NCI-H2196 (cell line): ENCODE measurements at regions not wholly inside any gene's neighbourhood (a gene's known extent, or its start where the extent isn't known, plus 50 kb on each side); places are given as distances from the start of the nearest gene placed in this dataset.
"Not testable (repeated sequence)": the region's sequence is repeated elsewhere in the genome, so short reads cannot be mapped to it uniquely, and the experiment has no call there.

Experiments
- DNase-seq: peaks from one replicate; lab custom pipeline; 2025; ENCODE audit not compliant: unreplicated experiment; lab: John Stamatoyannopoulos, UW

DNA sequence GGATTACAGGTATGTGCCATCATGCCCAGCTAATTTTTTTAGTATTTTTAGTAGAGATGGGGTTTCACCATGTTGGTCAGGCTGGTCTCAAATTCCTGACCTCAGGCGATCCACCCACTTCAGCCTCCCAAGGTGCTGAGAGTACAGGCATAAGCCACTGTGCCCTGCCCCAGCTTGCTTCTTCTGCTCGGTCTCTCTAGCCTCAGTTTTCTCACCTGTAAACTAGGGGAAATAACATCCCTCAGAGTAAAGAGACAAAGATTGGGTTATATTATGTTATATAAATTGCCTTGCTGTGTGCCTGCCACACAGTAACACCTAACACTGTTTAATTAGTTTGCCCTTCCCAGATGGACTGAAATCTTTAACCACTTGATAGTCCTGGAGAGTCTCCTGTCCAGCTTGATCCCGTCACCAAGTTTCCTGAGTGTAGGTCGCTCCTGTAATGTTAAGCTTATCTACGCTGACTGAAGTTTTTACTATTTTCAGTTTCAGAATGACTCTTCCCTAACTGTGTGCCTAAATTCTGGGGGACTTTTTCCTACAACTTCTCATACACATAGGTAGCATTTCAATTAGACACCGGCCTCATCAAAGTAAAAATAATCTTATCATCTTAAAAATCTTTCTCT lies 412.7 kb upstream of the TENM3 start:
- no peak for DNase-seq

DNA sequence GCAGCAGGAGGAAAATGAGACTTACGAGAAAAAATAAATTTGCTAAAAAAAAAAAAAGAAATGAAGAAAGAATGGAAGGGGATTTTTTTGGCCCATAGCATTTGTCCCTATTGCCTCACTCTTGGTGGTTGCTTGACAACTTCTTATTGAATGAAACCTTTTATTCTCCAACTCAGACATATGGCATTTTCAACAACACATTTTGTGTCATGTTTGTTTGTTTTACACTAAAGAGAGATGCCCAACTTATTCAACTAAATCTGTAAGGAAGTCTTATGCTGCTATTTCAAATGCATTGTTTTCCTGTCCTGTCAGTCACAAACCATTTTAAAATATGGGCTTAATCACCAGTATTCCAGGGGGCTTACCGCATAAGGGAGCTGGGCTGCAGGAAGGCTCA lies 409.1 kb upstream of the TENM3 start:
- DNase-seq, result no peak

DNA sequence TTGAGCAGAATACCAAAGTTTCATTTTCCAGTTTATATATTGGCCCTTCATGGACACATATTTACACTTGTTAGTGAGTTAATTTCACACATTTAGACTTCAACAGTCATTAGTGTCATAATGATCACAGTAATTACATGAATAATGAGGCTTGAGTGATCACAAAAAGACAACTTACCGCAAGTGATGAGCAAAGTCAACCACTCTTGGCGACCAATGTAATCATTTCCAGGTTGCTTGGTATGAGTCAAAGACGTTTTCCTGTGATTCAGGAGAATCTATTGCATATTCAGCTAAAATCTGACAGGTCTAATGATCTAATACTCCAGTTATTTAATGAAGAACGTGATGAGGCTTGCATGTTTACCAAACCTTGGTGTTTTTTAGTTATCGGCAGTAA lies 407.9 kb upstream of the TENM3 start:
- no peak for DNase-seq

DNA sequence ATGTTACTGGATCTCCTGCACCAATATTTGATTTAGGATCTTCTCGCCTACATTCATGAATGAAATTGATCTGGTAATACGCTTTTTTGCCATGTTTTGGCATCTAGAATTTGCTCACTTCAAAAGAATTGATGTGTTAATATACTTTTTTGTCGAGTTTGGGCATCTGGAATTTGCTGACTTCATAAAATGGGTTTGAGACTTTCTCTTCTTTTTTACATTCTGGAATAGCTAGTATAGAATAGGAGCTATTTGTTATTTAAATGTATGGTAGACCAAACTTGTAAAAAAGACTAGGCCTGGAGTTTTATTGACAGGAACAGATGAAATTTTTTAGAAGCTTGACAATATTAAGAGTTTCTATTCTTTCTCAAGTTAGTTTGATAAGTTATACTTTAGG lies 404.9 kb upstream of the TENM3 start:
- no peak for DNase-seq

DNA sequence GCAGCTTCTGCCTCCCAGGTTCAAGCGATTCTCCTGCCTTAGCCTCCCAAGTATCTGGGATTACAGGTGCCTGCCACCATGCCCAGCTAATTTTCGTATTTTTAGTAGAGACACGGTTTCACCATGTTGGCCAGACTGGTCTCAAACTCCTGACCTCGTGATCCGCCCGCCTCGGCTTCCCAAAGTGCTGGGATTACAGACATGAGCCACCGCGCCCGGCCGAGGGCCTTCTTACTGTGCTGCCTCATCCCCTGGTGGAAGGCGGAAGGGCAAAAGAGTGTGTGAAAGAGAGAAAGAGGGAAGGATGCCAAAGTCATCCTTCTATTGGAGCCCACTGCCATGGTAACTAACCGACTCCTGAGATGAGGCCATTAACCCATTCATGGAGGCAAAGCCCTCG lies 399.4 kb upstream of the TENM3 start:
- not testable (repeated sequence) for DNase-seq

DNA sequence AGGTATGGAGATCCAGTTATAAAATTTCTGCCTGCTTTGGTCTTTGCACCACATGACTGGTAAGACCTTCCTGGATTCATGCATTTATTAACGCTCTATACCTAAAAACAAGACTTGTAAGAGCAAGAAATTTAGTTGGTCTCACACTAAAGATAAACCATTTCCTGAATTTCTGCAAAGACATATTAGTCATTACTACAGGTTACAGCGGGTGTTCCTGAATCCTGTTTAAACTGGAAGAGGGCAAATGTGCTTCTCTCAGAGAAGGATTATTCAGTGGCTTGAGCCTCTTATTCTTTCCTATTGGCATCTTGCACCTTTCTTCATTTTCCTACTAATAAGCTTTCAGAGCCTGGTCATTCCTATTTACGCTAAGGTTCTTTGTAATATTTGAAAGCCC lies 397.6 kb upstream of the TENM3 start:
- no peak for DNase-seq

DNA sequence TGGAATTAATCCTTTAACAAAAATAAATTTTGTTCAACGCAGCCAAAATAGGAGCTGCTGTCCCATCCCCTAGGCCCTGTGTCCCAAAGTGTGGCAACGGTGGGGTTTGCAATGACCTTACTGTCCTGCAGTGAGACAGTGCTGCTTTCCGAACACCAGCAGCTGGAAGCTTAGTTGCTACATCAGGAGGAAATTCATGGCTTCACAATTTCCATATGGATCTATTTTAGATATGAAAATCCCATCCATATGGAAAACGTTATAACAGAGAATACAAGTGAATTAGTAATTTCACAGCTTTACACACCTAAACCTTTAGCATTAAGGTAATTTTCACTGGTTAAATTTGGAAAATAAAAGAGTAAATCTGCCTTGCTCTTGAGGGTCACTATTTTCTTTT lies 396.3 kb upstream of the TENM3 start:
- no peak for DNase-seq

DNA sequence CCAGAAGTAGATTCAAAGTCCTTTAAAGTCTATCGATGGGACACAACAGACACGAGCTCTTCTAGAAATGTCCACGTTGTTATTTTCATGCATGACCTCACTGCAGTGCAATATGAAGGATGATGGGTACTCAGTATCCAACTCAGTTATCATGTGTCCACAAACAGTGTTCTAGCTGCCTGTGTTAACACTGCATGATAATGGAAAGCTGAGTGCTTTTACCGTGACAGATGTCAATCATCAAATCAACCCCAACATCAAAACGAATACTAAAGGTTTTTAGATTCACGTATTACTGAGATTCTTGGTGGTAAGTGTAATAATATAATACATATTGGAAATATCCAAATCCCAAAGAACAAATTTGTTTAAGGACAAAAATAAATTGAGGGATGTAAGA lies 394.8 kb upstream of the TENM3 start:
- DNase-seq, result no peak

DNA sequence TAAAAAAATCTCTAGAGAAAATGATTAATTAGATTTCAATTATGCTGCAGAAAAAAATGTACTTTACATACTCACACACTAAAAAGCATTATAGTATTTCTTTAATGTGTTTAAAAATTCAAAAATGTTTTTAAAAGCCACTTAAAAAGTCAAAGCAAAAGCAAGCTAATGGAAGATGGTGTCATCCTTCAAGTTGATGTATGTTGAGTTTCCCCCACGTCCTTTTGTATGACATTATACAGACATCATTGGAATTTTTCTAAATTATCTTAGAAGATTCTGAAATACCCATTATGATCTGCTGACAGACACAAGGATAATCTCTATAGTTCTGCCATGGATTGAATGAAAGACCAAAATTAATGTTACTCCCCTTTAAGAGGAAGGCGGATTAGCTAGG lies 393.7 kb upstream of the TENM3 start:
- no peak for DNase-seq

DNA sequence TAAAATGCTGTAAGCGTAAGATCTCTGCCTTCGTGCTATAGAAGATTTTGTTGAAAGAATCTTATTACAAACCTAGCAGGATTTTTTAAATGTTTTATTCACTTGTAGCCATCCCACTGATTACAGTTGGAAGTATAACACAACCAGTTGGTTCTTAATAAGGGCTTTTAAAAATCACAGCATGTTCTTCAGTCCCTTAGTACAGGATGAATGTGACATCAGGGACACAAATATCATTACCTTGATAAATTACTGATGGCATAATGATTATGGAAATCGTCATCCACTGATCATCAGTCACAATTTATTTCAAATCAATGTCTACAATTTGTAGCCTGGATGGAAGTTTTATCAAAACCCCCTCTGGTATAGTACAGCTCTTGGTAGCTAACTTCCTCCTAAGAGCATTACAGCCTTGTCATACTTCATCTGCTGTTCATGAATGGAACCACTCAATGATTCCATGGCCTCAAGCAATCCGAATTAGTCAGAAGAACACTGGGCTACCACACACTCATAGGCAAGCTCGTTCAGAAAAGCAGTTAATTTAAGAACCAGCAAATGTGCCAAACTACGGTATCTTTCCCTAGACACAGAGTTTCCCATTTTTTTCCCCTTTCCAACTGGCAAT lies 389.2 kb upstream of the TENM3 start:
- no peak for DNase-seq

DNA sequence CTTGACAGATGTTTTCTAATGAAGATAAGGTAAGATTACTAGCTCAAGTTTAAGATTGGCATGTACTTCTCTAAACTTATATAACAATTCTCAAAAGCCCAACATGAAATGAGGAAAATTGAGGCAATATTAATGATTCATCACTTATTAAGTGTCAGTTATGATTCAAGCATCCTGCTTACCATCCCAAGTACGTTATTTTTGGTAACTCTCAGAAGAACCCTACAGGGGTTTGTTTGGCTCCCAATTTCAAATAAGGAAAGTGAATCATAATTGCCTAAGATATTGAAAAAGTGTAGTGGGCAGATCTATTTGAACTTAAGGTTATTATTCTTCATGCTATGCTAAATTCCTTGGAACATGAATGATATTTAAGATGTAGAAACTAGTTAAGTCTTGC lies 387.9 kb upstream of the TENM3 start:
- no peak for DNase-seq

DNA sequence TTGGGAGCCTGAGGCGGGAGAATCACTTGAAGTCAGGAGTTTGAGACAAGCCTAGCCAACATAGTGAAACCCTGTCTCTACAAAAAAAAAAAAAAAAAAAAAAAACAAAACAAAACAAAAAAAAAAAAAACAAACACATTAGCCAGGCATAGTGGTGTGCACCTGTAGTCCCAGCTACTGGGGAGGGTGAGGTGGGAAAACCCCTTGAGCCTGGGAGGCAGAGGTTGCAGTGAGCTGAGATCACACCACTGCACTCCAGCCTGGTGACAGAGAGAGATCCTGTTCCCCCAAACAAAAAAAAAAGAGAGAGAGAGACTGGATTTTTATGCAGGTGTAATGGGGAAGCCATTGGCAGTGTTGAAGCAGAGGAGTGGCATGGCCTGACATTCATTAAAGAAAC lies 385.7 kb upstream of the TENM3 start:
- not testable (repeated sequence) for DNase-seq

DNA sequence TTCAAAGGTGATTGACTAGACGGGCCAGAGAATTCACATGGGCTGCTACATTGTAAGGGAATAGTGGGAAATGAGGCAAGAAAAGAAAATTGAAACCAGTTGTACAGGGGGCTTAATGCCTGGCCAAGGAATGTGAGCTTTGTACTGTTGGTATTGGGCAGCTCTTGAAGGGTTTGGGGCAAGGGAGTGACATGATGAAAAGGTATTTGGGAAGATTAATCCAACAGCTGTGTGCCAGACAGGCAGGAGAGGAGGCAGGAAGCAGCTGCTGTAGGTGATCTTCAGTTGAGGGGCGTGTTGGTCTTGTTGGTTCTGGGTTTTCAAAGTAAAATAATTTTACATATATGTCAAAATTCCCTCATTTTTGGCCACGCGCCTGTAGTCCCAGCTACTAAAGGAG lies 384.5 kb upstream of the TENM3 start:
- DNase-seq, result no peak

DNA sequence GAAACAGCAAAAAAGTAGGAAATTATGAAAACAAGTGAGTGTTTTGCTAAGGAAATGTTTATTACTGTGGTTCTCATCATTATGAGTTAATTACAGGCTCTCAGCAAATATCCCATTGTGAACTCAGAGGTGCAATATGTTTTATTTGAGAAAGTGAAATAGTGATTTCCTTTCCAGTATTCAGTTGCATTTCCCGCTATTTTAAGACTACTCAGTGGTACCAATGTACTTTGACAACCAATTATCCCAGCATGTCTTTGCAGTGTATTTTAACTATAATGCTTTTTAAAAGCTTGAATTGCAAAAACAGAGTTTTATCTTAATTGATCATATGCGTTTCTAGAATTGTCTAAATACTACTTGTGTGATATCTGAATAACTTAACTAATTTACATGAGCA lies 383.8 kb upstream of the TENM3 start:
- no peak for DNase-seq

DNA sequence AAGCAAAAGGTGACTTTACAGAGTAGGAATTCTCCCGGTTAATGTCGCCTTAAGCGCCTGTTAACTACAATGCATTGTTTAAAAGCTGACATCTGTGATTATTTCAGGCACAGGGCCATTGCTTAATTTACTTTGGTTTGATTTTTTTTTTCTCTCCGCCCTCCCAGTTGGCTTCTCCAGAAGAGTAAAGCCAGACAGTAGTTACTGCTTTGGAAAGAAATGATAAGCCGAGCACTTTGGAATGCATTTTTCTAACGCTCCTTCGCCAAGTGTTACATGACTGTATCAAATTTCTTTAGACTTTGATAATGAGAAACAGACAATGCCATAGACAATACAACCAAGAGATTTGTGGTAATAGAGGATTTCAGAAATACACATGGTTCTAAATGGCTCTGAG lies 383.0 kb upstream of the TENM3 start:
- DNase-seq, result no peak

DNA sequence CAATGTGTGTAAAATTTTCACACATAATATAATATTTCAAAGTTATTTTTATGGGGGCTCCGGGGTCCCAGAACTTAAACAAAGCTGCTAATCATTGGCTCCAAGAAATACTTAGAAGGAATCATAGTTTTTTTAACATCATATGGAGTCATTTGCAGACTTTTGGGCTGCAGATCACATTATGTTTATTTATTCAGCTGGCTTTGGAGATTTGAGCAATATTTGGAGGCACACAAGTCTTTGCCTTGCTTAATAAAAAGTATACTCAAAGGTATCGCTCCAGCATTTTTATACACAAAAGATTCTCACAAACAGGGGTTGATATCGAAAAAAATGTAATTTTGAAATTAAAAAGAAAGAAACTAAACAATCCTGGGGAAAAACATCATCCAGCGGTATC lies 382.5 kb upstream of the TENM3 start:
- DNase-seq, result no peak

DNA sequence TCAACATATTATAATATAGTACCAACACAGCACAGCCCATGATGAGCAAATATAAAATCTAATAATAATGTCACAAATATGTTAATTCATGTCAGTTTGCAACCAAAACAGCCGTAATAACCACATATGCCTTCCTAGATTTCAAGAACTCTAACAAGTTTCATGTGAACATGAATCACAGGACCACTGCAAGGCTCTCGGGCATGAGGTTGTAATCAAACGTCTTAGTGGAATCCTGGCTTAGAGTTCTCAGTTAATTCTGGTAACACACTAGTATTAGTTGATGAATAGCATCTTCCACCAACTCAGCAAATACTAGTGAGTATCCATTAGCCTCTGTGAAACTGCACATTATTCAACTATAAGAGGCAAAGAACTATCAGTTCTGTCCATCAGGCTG lies 379.3 kb upstream of the TENM3 start:
- DNase-seq, result no peak

DNA sequence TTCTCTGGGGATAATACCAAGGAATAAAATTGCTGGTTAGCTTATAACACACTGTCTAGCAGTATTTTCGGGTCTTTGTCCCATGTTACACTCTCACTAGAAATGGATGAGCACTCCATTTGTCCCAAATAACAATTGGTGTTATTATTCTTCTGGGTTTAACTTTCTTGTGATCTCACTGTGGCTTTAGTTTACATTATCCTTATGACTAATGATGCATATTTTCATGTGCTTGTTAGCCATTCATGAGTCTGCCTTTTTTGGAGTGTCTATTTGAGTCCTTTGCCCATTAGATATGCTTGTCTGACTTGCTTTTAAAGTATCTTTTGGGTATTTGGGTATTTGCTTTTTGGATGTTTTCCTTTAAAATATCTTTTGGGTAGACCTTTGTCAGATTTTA lies 372.9 kb upstream of the TENM3 start:
- no peak for DNase-seq

DNA sequence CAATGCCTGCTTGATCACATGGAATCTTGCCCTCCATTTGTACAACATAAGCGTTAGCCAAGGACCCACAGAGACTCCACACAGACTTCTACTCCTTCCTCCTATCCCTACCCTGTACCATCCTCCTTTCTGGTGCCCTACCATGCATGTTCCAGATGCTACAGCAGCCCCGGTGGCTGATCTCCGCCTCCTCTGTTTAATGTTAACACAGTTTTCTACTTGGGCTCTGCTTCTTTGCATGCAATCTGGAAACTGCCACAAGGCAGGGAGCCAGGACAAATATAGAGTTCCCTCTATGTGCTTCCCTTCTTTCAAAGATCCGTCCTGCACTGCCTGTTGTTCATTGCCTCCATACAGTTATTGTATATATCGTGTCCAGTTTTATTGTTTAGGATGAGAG lies 368.6 kb upstream of the TENM3 start:
- DNase-seq, result no peak

DNA sequence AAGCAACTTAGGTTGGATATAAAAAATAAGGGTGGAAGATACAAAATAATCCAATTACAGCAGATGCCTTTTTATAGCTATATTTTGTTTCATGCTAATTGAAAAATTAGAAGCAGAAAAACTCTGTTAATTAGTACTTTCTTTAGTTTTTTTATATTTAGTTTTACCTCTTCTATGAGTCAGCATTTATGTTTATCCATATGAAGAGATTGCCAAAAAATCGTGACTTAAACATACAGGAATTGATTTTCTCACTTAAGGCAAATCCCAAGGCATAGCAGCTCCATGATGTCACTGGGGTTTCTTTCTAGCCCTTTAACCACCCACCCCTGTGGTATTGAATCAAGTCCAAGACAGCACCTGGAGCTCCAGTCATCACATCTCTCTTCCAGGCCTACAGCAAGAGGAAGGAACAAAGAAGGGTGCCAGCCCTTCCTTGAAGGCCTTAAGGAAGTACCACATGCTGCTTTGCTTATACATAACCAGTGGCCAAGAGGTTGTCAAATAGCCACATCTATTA lies 365.8 kb upstream of the TENM3 start:
- DNase-seq, result no peak

DNA sequence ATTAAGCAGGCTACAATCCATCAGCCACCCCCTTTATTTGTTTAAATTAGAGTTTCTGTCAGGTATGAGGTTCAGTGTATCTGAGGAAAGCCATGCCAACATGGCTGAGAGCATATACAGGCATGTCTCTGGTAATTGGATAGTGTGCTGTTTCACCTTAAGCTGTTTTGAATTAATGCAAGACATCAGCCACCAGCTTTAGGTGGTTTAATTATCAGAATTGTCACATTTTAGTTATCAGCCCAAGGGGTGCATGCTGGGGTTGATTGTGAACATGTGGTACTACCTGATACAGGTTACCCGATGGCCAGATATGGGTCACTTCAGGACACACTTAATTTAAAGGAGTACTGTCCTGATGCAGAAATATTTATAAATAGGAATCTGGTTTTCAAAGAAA lies 353.2 kb upstream of the TENM3 start:
- DNase-seq, result no peak

DNA sequence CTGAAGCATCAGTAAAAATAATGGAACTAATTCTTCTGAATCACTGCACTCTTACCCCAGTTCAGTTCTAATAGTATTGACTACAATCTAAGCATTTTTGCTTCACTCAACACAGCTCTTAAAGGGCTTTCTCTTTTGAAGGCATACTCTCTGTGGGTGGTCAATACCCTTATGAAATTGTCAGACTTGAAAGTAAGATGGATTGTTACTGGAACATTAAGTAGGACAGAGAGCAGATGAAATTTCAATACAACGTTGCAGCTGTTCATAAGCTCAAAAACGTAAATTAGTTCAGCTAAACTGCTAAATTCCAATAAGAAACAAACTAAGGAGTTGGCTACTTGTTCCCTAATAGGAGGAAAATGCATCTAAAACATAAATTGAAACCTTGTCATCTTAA lies 352.3 kb upstream of the TENM3 start:
- no peak for DNase-seq

DNA sequence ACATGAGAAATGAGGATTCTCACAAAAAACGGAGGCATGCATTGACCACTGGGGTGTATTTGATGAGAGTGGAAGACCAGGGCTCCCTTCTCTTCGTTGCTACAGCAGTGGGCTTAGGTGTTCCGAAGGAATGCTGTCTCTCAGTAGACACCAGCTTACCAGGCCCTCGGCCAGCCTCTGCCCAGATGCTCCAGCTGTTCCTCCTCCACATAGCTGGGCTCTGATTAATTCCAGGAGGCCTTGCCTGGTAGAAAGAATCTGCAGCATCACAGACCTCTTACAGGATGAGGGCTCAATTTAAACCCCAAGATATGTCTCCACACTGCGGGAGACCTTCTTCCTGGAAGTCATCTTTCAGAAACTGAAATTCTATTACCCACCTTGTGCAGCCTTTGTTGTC lies 346.6 kb upstream of the TENM3 start:
- no peak for DNase-seq
